Activated CD4-positive, alpha-beta T cell treated with anti-CD3 and anti-CD28 coated beads, Interleukin-10, Interleukin-2, amounts not matched to agents 100 ng/mL and 50 ng/mL, durations not matched to agents 16 hours and 8 hours (primary cell): ENCODE measurements at regions not wholly inside any gene's neighbourhood (a gene's known extent, or its start where the extent isn't known, plus 50 kb on each side); places are given as distances from the start of the nearest gene placed in this dataset.
"Not testable (repeated sequence)": the region's sequence is repeated elsewhere in the genome, so short reads cannot be mapped to it uniquely, and the experiment has no call there.

Experiments used
- DNase-seq: peaks from one replicate; pipeline ENCODE4 v3.0.0-alpha.2; 2020

DNA sequence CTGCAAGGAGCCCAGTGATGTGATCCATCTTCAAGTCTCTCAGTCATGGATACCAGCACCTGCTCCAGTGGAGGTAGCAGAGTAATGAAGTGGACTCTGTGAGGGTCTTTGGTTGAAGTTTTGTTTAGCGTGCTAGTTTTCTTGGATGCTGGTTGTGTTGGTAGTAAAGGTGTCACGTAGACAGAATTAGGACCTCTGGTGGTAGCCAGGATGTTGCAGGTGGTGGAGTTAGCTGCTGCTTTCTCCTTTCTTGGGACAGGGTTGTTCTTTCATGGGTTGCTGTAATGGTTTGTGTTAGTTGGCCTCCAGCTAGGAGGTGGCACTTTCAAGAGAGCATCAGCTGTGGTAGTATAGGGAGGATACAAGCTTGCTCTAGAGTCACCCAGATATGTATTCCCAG lies 125.2 kb downstream of the ANXA2 start:
- no peak for DNase-seq

DNA sequence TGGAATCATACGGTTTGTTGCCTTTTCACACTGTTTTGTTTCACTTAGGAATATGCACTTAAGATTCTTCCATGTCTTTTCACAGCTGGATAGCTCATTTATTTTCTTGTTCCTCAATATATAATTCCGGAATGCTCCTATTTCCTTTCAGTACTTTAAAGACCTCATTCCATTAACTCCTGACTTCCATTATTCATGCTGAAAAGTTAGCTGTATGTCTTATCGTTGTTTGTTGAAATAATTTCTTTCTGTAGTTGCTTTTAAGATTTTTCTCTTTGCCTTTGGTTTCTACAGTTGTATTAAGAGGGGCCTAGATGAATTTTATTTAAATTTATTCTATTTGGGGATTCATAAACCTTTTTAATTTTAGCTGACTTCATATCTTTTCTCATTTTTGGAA lies 122.2 kb downstream of the ANXA2 start:
- no peak for DNase-seq

DNA sequence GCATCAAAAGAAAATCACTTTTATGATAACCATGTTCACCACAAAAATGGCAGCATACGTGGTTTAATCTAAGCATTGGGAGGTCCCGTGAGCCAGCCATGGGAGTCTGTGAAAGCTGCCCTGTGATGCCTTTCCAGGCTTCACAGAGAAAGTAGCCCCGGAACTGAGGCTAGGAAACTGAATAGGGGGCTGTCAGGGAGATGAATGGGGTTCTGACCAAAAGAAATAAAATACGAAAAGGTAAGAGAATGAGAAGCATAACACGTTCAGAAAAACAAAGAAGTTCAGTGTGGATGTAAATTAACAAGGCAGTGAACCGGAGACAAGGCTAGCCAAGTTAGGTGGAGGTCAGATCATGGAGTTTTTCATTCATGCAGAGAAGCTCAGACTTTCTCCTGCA lies 118.9 kb downstream of the ANXA2 start:
- no peak for DNase-seq

DNA sequence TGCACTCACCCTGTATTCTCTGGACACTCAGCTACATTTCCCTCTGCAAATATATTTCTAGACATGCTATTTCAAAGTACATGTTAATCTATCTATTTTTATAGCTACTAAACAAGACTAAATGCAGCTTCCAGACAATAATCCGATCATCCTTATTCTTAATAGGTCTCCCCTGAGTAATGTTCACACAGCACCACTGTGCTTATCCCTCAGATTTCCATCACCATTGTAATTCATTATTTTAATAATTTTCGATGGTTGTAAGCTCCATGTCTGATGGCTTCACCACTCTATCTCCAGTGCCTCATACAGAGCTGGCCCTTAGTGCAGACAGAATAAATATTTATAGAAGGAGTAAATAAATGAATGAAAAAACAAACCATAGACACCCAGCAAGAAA lies 117.5 kb downstream of the ANXA2 start:
- DNase-seq, result no peak

DNA sequence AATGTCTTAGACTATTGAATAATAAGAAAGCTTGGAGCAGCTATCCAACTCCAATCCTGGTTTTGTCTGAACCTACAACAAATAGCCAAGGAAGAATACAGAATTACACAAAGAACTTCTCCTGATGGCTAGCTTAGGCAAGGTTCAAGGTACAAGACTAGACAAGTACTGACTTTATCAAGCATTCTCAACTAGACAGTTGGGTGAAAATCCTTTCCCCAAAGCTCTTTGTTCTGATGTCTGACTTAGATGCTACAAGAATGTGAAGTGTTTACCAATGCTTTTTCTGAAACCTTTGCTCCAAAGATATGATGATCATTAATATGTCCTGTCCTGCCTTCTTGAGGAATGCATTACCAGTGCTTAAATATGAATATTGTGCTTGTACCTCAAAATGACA lies 113.8 kb downstream of the ANXA2 start:
- no peak for DNase-seq

DNA sequence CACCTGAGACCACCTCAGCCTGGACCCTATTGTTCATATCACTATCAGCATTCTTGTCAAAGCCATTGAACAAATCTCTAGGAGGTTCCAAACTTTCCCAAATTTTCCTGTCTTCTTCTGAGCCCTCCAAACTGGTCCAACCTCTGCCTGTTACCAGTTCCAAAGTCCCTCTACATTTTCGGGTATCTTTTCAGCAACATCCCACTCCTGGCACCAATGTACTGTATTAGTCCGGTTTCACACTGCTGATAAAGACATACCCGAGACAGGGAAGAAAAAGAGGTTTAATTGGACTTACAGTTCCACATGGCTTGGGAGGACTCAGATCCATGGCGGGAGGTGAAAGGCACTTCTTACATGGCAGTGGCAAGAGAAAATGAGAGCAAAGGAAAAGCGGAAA lies 101.9 kb downstream of the ANXA2 start:
- DNase-seq, result not testable (repeated sequence)

DNA sequence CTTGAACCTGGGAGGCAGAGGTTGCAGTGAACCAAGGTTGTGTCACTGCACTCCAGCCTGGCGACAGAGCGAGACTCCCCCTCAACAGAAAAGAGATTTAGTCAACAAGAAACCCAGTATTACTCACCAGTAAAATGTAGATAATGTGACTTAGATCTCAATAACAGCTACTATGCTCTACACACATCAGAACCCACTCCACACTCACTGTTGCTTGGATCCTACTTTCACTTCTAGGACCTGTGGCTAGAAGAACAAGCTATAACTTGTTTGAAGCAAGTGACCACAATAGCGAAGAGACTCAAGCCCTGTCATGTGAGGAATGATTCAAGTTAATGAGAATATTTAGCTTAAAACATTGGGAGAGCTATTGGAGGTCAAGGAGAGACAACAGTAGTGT lies 100.7 kb downstream of the ANXA2 start:
- no peak for DNase-seq
